Left lobe of liver (tissue), 2 donors: ENCODE measurements at regions not wholly inside any gene's neighbourhood (a gene's known extent, or its start where the extent isn't known, plus 50 kb on each side); places are given as distances from the start of the nearest gene placed in this dataset.
A peak's percentile ranks its signal among the peaks of the same experiment; 100 is the strongest.

Experiments
- ATAC-seq: fragments of 200-7000 bp; cut with Tn5 transposase; one replicate; pipeline ENCODE4 v1.9.1; 2020; ENCODE audit warnings: mild to moderate bottlenecking, moderate library complexity
- DNase-seq: peaks from one replicate; pipeline ENCODE4 v3.0.0-alpha.2; 2020; ENCODE audit warnings: low spot score
- donor health status: DM: no; HTN: no; CAD: no; lungs with moderate emphysema.
- donor health status: DM: no; HTN: yes; CAD: no.

GRCh38 chrX:9311421-9312160 lies 153.3 kb upstream of the TBL1X start:
- DNase-seq (no peak), ATAC-seq (no peak)

- ATAC-seq = peak; percentile 83
- peak; percentile 53 for DNase-seq
These were observed 151.7 kb upstream of the TBL1X start for GRCh38 chrX:9312922-9313867.

- ATAC-seq (no peak), DNase-seq (no peak)
These were observed 149.8 kb upstream of the TBL1X start for GRCh38 chrX:9315086-9315485.

- DNase-seq (no peak), ATAC-seq (peak; percentile 26)
These were observed 148.8 kb upstream of the TBL1X start for GRCh38 chrX:9316096-9316495.

- ATAC-seq (no peak), DNase-seq (no peak)
These were observed 147.7 kb upstream of the TBL1X start for GRCh38 chrX:9317176-9317575.

GRCh38 chrX:9318213-9318612 lies 146.6 kb upstream of the TBL1X start:
- DNase-seq (no peak), ATAC-seq (no peak)

GRCh38 chrX:9318766-9319165 lies 146.1 kb upstream of the TBL1X start:
- no peak for DNase-seq
- no peak for ATAC-seq

- peak; percentile 71 for ATAC-seq
- no peak for DNase-seq
These were observed 143.9 kb upstream of the TBL1X start for GRCh38 chrX:9320940-9321339.

- DNase-seq = no peak
- peak; percentile 57 for ATAC-seq
These were observed 140.2 kb upstream of the TBL1X start for GRCh38 chrX:9324676-9325075.

GRCh38 chrX:9326369-9326768 lies 138.5 kb upstream of the TBL1X start:
- ATAC-seq = no peak
- DNase-seq = no peak

GRCh38 chrX:9327086-9327746 lies 137.6 kb upstream of the TBL1X start:
- ATAC-seq (no peak), DNase-seq (no peak)

GRCh38 chrX:9327747-9328145 lies 137.1 kb upstream of the TBL1X start:
- ATAC-seq = no peak
- DNase-seq = no peak

GRCh38 chrX:9329056-9329455 lies 135.8 kb upstream of the TBL1X start:
- ATAC-seq = no peak
- DNase-seq = no peak

- DNase-seq (no peak), ATAC-seq (no peak)
These were observed 134.4 kb upstream of the TBL1X start for GRCh38 chrX:9330249-9330982.

- DNase-seq (no peak), ATAC-seq (peak; percentile 38)
These were observed 130.8 kb upstream of the TBL1X start for GRCh38 chrX:9333873-9334560.

GRCh38 chrX:9335251-9335650 lies 129.6 kb upstream of the TBL1X start:
- no peak for ATAC-seq
- no peak for DNase-seq

GRCh38 chrX:9336456-9336855 lies 128.4 kb upstream of the TBL1X start:
- no peak for DNase-seq
- ATAC-seq = no peak

GRCh38 chrX:9337046-9337445 lies 127.8 kb upstream of the TBL1X start:
- no peak for DNase-seq
- peak; percentile 67 for ATAC-seq

GRCh38 chrX:9338986-9339385 lies 125.9 kb upstream of the TBL1X start:
- DNase-seq = no peak
- no peak for ATAC-seq
